ENCODE measurements at regions not wholly inside any gene's neighbourhood (a gene's known extent, or its start where the extent isn't known, plus 50 kb on each side); places are given as distances from the start of the nearest gene placed in this dataset.

GRCh38 chr7:45460379-45460778 lies 113.8 kb upstream of the ADCY1 start:
- Histone ChIP-seq H4K20me1 (replicated peaks; ENCODE audit: insufficient read depth) (no peaks in the 10 kb centered on the region), H3K4me1 (ENCODE audit: insufficient read depth) (no peaks in the 10 kb centered on the region), H3K4me3 (no peak overlapping the region), H3F3A (replicated peaks; ENCODE audit: low read depth) (no peaks in the 10 kb centered on the region), H3K36me3 (ENCODE audit: insufficient read depth) (no peaks in the 10 kb centered on the region), H3K9me2 (ENCODE audit: insufficient read depth) (no peaks in the 10 kb centered on the region), H3K27me3 (ENCODE audit: insufficient read depth) (no peaks in the 10 kb centered on the region), H3K4me2 (no peak overlapping the region), H3K79me2 (replicated peaks; ENCODE audit: insufficient read depth) (no peaks in the 10 kb centered on the region), H3K27ac (ENCODE audit: low read depth) (no peak overlapping the region), H2AFZ (no peak overlapping the region)
- Mint-ChIP-seq H3K4me3 (no peak overlapping the region), H3K4me1 (no peaks in the 10 kb centered on the region), H3K9me3 (0 out of 3 replicates have a peak, but pooled peaks cover 4% of the 10 kb centered on the region), H3K27me3 (ENCODE audit: insufficient read depth, low read depth, poor library complexity) (no peaks in the 10 kb centered on the region), H3K27ac (no peak overlapping the region), H3K36me3 (ENCODE audit: low read depth) (no peaks in the 10 kb centered on the region)
- no peak for DNase-seq (ENCODE audit: low spot score)
- no peak for TF ChIP-seq EZH2phosphoT487 (IDR thresholded peaks at IDR 0.05; ENCODE audit: unreplicated experiment)
- TF ChIP-seq ZNF462 (CRISPR knock-in tag; IDR thresholded peaks at IDR 0.05): no peak
- TF ChIP-seq ZNF331 (CRISPR knock-in tag; IDR thresholded peaks at IDR 0.05; ENCODE audit: low read depth): no peak
- no peak for TF ChIP-seq NANOG (IDR thresholded peaks at IDR 0.05; ENCODE audit: borderline replicate concordance)
- no peak for TF ChIP-seq JUNB (IDR thresholded peaks at IDR 0.05; ENCODE audit: unreplicated experiment)
- TF ChIP-seq STAT1 (IDR thresholded peaks at IDR 0.05; ENCODE audit: unreplicated experiment): no peak
- TF ChIP-seq CREB1 (CRISPR knock-in tag; IDR thresholded peaks at IDR 0.05; ENCODE audit: low read depth): no peak
- TF ChIP-seq POLR2AphosphoS5 (IDR thresholded peaks at IDR 0.05; ENCODE audit: low read depth): no peak
- no peak for TF ChIP-seq EZH2 (IDR thresholded peaks at IDR 0.05; ENCODE audit: low read depth, unreplicated experiment)
- TF ChIP-seq REST (IDR thresholded peaks at IDR 0.05; ENCODE audit: unreplicated experiment): no peak
- no peak for TF ChIP-seq ETS1 (IDR thresholded peaks at IDR 0.05)
- no peak for TF ChIP-seq CTCF (conservative IDR thresholded peaks at IDR 0.05; ENCODE audit: low read depth in 2 of 2)
- TF ChIP-seq ZNF114 (CRISPR knock-in tag; IDR thresholded peaks at IDR 0.05): no peak
- no peak for ATAC-seq

Data from GM23338 (cell line).